GM18498 (cell line): ENCODE measurements at regions not wholly inside any gene's neighbourhood (a gene's known extent, or its start where the extent isn't known, plus 50 kb on each side); places are given as distances from the start of the nearest gene placed in this dataset.

Source experiments
- ATAC-seq: cut with Tn5 transposase; IDR thresholded peaks from one replicate; pipeline ENCODE4 v1.9.1; 2021; ENCODE audit warnings: mild to moderate bottlenecking, moderate library complexity; ENCODE audit not compliant: unreplicated experiment

DNA sequence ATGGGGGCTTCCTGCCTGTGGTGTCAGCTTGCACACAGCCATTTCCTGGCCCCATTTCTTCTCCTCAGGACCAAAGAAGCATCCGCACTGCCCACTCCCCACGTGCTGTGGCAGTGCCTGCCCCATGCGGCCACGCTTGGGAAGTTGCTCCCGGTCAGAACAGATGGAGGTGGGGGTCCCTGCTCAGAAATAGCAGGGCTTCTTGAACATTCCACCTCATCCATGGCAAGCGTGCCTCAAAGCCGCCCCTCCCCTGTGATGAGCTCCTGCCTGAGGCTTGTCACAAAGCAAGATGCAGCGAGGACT, 238.2 kb downstream of the SYK start:
- ATAC-seq = no peak

DNA sequence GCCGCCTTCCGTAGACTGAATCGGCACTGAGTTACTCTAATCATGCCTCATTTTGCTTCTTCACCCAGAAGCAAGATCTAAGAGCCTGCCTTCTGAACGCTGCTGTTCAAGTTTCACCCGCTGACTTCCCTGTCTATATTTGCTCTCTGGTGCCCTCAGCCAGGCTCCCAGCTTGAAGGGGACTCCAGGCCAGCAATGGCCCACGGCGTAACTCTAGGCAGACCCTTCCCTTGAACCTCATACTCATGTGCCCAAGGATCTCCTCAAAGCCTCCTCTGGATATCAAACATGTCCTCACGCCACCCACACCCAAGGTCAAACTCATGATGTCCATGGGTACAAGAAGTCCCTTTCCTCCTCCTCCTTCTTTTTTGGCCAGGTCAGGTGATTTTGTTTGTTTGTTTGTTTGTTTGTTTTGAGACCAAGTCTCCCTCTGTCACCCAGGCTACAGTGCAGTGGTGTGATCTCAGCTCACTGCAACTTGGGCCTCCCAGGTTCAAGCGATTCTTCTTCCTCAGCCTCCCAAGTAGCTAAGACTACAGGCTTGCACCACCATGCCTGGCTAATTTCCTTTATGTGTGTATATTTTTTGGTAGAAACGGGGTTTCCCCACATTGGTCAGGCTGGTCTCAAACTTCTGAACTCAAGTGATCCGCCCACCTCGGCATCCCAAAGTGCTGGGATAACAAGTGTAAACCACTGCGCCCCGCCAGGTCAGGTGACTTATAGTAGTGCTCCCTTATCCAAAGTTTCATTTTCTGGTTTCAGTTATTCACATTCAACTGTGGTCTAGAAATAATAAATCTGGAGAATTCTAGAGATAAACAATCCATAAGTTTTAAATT, 239.0 kb downstream of the SYK start:
- no peak for ATAC-seq

DNA sequence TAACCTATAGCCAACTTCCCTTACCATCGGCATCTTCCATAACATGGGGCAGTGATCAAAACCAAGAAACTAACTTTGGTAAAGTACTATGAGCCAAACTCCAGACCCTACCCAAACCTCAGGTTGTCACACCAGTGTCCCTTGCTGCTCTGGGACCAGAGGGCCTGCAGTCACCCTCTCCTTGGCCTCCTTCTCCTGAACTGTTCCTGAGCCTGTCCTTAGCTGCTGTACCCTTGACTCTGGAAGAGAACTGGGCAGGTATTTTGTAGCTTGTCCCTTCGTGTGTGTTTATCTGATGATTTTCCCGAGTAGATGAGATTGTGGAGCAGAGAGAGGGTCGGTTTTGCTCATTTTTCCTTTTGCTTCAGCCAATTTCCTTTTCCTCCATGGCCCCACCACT, 240.4 kb downstream of the SYK start:
- no peak for ATAC-seq

GRCh38 chr9:91042541-91042940, 240.9 kb downstream of the SYK start:
- no peak for ATAC-seq

DNA sequence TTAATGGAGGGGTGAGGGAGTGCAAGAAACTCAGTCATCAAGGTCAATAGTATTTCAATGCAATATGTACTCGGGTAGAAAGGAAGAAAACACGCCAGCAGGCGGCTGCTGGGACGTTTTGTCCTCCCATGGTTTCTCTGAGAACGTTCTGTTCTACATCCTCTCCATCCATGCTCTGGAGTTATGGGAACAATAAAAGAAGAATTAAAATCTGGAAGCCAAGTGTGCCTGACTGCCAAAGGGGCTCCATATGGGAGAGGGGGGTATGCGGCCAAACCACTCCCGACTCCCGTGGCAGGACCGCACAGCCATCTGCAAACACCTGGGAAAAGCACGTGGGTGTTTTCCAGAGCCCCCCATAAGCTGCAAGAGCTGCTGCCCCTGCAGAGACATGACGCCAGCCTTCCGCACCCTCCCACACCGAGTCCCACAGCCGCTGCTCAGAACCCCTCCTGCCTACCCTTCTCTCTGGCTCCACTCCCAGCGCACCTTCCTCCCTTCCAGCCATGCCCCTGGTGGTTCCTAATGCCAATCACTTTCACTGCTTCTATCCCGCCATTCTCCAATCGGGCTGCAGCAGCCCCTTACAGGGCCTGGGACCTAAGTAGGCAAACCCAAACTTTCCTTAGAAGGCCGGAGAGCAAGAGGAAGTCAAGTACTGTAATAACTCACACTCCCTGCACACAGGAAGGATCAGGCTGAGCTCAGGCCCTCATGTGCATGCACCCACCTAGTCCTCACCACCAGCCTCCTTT, 241.6 kb downstream of the SYK start:
- ATAC-seq = no peak

DNA sequence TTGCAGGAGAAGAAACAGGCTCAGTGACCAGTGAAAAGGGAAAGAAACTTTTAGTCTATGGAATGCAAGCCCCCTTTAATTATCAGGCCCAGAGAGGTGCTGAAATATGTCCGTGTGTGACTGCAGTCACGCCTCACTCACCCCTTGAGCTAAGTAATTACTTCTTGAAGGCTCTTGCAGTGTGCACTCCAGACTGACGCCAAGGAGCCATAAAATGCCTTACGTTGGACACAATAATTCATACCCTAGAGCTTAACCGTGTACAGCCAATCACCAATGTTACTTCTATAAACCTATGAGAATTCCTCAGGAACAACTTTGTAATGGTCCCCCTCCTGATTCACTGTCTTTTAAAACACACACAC, 242.2 kb downstream of the SYK start:
- ATAC-seq = no peak

GRCh38 chr9:91044354-91044753, 242.7 kb downstream of the SYK start:
- ATAC-seq = no peak

DNA sequence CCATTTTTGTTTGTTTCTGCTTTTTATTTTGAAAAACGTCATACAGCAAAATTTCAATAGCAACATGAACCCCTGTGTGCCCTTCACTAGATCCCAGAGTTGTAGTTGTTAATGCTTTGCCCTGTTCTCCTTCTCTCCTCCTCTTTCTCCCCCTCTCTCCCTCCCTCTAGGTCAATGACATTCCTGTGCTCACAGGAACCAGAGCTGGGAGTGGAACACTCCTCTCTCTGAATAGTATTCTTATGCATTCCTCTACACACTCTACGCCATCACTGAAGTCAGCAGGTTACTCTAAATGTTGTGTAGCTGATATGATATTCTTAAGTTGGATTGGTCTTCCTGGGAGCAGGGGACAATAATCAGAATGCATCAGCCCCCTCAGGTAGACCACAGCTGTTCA, 243.4 kb downstream of the SYK start:
- ATAC-seq = no peak

DNA sequence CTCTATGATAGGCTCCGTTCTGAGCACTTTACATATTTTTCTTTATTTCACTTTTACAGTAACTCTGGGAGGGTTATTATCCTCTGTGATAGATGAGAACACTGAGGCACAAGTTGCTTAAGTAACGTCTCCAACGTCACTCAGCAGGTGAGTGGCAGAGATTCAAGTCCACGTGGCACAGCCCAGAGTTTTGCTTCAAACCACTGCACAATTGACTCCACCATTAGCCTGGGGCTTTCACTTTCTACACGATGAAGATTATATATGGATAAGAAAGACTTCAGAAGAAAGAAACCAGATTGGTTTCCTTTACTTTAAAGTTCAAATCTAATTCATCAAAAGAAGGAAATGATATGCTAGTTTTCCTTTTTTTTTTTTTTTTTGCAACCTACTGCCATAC, 245.9 kb downstream of the SYK start:
- no peak for ATAC-seq

DNA sequence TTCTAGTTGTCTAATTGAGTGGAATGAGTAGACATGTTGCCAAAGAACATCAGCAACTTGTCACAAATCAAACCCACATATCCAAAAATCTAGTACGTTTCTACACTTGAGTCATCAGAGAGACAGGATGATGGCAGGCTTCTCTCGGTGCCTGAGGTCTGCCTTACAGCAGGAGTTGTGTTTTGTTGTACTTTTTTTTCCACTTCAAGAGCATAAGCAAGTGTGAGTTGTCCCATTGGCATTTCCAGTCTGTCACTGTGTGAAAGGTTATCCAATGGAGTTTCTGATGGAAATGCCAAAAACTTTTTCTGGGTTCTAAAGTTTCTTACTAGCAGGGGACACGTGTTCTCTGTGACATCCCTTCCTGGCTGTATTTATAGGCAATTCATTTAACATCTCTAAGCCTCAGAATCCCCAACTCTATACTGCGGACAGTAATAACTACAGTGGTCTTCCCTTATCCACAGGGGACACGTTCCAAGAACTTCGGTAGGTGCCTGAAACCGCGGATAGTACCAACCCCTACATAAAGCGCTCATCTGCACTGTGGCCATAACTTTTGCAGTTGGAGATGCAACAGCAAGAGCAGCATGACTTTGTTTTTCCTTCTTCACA, 246.5 kb downstream of the SYK start:
- ATAC-seq = no peak

- ATAC-seq = no peak
Measured at GRCh38 chr9:91048749-91049148, 247.1 kb downstream of the SYK start.

- ATAC-seq = no peak
Measured at GRCh38 chr9:91053824-91054223, 252.2 kb downstream of the SYK start.

- no peak for ATAC-seq
Measured at GRCh38 chr9:91055845-91056244, 254.2 kb downstream of the SYK start.

- ATAC-seq = no peak
Measured at GRCh38 chr9:91056486-91056885, 254.9 kb downstream of the SYK start.

- no peak for ATAC-seq
Measured at GRCh38 chr9:91056917-91057316, 255.3 kb downstream of the SYK start.

GRCh38 chr9:91059713-91060112, 258.1 kb downstream of the SYK start:
- no peak for ATAC-seq

- ATAC-seq = no peak
Measured at GRCh38 chr9:91060520-91061343, 259.1 kb downstream of the SYK start.

DNA sequence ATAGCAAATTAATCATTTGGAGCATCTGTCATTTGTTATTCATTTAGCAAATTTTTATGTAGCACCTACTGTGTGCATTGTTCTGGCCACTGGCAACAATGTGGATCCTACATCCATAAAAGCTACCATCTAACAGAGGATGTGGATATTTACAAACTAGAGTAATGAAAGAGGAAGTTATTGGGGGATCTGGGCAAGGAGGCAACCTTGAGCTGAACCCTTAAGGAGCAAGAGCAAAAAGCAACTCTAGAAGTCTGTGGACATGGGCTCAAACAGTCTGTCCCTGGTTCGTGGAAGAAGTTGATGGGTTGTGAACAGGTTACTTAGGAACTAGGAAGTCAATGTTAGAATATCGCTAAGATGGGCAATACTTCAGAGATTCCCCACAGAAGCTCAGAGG, 259.9 kb downstream of the SYK start:
- no peak for ATAC-seq

- no peak for ATAC-seq
Measured at GRCh38 chr9:91062281-91062680, 260.7 kb downstream of the SYK start.

DNA sequence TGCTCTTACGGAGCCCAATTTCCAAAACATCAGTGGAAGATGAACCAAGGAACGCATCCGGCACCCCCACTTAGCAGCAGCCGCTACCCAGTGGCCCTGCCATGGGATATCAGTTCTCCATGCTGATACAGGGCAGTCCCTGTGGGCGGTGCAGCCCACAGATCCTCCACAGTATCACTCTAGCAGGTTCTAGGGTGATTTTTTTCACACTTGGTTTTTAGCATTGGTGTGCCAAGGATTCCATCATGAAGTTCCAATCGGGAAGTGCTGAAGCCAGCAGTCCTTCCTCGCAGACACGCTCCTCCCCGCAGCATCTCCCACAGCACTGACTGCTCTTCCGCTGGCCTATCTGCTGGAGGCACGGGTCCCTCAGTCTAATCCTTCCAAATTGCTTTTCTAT, 261.9 kb downstream of the SYK start:
- no peak for ATAC-seq
